ENCODE measurements at regions not wholly inside any gene's neighbourhood (a gene's known extent, or its start where the extent isn't known, plus 50 kb on each side); places are given as distances from the start of the nearest gene placed in this dataset.

GRCh38 chr1:29576510-29576909 lies 340.2 kb downstream of the PTPRU start:
- Histone ChIP-seq H3K27me3 (peaks cover 14% of the 10 kb centered on the region), H3K27ac (no peak overlapping the region), H3K36me3 (no peaks in the 10 kb centered on the region), H3K4me3 (ENCODE audit: low read depth in 1 of 2, low read length in 1 of 2) (no peak overlapping the region), H3K9me3 (no peaks in the 10 kb centered on the region), H3K4me1 (ENCODE audit: control insufficient read depth in 1 of 2, insufficient read depth in 1 of 2, low read depth in 1 of 2, low read length in 1 of 2) (no peaks in the 10 kb centered on the region)
- TF ChIP-seq CTCF (IDR thresholded peaks at IDR 0.05): no peak

GRCh38 chr1:29575826-29576225 lies 339.5 kb downstream of the PTPRU start:
- H3K27me3 ChIP-seq: peaks cover 14% of the 10 kb centered on the region
- H3K4me1 ChIP-seq (ENCODE audit: control insufficient read depth in 1 of 2, insufficient read depth in 1 of 2, low read depth in 1 of 2, low read length in 1 of 2): no peaks in the 10 kb centered on the region
- no peaks in the 10 kb centered on the region for H3K36me3 ChIP-seq
- H3K9me3 ChIP-seq: no peaks in the 10 kb centered on the region
- no peak overlapping the region for H3K4me3 ChIP-seq (ENCODE audit: low read depth in 1 of 2, low read length in 1 of 2)
- no peak for TF ChIP-seq CTCF (IDR thresholded peaks at IDR 0.05)
- H3K27ac ChIP-seq: no peak overlapping the region

- TF ChIP-seq CTCF (IDR thresholded peaks at IDR 0.05): no peak
- H3K4me3 ChIP-seq (ENCODE audit: low read depth in 1 of 2, low read length in 1 of 2): no peak overlapping the region
- no peaks in the 10 kb centered on the region for H3K9me3 ChIP-seq
Observed at GRCh38 chr1:29575277-29575676, 339.0 kb downstream of the PTPRU start.

GRCh38 chr1:29574871-29575270 lies 338.5 kb downstream of the PTPRU start:
- no peaks in the 10 kb centered on the region for H3K9me3 ChIP-seq
- H3K27me3 ChIP-seq: peaks cover 14% of the 10 kb centered on the region
- H3K4me1 ChIP-seq (ENCODE audit: control insufficient read depth in 1 of 2, insufficient read depth in 1 of 2, low read depth in 1 of 2, low read length in 1 of 2): no peaks in the 10 kb centered on the region
- no peaks in the 10 kb centered on the region for H3K36me3 ChIP-seq
- H3K27ac ChIP-seq: no peak overlapping the region
- TF ChIP-seq CTCF (IDR thresholded peaks at IDR 0.05): no peak
- H3K4me3 ChIP-seq (ENCODE audit: low read depth in 1 of 2, low read length in 1 of 2): no peak overlapping the region

More at GRCh38 chr1:29575277-29575676, 339.0 kb downstream of the PTPRU start:
- H3K27me3 ChIP-seq: peaks cover 14% of the 10 kb centered on the region
- no peaks in the 10 kb centered on the region for H3K4me1 ChIP-seq (ENCODE audit: control insufficient read depth in 1 of 2, insufficient read depth in 1 of 2, low read depth in 1 of 2, low read length in 1 of 2)
- no peak overlapping the region for H3K27ac ChIP-seq
- H3K36me3 ChIP-seq: no peaks in the 10 kb centered on the region

- Histone ChIP-seq H3K36me3 (no peaks in the 10 kb centered on the region), H3K9me3 (no peaks in the 10 kb centered on the region), H3K4me3 (ENCODE audit: low read depth in 1 of 2, low read length in 1 of 2) (no peak overlapping the region), H3K4me1 (ENCODE audit: control insufficient read depth in 1 of 2, insufficient read depth in 1 of 2, low read depth in 1 of 2, low read length in 1 of 2) (no peaks in the 10 kb centered on the region), H3K27me3 (no peaks in the 10 kb centered on the region), H3K27ac (no peak overlapping the region)
- no peak for TF ChIP-seq CTCF (IDR thresholded peaks at IDR 0.05)
Observed at GRCh38 chr1:29569971-29570634, 333.8 kb downstream of the PTPRU start.
